NCI-H226 (cell line): ENCODE measurements at regions not wholly inside any gene's neighbourhood (a gene's known extent, or its start where the extent isn't known, plus 50 kb on each side); places are given as distances from the start of the nearest gene placed in this dataset.
"Not testable (repeated sequence)": the region's sequence is repeated elsewhere in the genome, so short reads cannot be mapped to it uniquely, and the experiment has no call there.

ENCODE experiments used
- DNase-seq: peaks from one replicate; pipeline ENCODE4 v3.0.0-alpha.2; 2015

DNA sequence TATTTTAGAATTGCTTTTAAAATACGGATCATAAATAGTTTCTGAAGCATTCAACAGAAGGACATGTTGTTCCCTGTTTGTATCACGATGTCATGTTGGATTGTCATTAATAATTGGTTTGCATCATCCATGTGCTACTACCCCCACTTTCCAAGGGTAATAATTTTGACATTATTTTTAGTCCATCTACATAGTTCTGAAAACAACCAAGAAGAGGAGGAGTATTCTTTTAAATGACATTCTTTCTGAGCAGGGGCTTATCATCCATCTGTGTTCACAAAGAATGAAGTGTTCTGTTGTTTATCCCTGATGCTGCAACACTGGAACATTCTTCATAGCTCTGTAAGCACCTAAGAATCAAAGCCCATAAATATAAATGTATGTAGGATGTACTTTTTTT is 151.0 kb upstream of the CITED2 start:
- no peak for DNase-seq

DNA sequence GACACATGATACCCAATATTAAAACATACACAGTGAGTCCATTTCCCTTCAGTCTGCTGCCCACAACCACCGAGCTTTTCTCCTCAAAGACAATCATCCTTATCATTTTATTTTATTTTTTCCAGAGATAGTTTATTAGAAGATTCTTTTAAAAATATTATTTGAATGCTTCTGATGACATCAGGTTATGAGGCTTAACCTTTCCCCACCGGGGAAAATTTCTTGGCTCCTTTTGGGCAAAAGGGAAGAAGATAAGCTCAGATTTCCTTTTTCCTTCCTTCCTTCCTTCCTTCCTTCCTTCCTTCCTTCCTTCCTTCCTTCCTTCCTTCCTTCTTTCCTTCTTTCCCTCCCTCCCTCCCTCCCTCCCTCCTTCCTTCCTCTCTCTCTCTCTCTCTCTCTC is 149.5 kb upstream of the CITED2 start:
- no peak for DNase-seq

DNA sequence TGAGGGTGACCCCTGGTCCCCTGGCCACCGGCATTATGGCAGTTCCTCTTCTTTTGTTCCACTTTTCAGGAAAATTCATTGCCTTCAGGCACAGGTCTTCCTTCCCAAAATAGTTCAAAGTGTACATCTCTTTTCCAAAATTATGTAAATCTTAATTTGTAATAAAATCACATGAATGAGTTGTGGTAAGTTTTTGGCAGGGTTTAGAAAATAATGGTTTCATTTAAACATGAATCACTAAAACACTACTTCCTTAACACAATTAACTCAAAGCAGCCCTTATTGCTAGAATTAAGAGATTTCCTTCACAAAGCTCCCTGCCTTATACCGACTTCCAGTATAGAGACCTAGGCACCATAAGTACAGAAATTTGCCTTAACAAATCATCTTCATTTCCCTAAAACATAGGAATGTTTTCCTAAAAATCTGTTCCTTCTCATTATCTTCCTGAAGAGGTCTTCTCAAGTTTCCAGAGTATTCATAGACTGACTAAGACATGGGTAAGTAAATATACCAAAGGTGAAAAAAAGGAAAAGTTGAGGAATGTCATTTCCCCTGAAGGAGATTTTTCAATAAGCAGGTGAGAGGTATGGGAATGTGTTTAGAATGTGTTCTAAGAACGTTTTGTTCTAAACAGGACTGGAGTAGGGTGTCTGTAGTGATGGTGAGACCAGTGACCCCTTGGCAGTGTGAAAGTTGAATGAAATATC is 148.2 kb upstream of the CITED2 start:
- no peak for DNase-seq

DNA sequence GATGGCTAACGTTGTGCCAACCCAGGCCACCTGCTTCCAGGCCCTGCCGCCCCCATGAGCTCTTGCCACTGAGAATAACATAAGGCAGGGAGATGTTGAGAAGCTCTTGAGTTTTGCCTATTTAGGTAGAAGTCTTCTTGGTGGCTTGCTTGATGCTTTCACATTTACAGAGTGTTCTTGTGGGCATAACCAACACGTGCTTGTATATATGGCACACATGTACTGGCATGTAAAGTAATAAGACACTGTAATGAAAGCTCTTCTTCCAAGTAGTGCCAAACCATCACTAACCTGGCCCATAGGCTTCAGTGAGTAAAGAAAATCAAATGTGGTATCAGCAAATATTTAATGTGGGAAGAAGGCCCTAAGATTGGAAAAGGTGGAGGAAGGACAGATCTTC is 146.9 kb upstream of the CITED2 start:
- DNase-seq = no peak

DNA sequence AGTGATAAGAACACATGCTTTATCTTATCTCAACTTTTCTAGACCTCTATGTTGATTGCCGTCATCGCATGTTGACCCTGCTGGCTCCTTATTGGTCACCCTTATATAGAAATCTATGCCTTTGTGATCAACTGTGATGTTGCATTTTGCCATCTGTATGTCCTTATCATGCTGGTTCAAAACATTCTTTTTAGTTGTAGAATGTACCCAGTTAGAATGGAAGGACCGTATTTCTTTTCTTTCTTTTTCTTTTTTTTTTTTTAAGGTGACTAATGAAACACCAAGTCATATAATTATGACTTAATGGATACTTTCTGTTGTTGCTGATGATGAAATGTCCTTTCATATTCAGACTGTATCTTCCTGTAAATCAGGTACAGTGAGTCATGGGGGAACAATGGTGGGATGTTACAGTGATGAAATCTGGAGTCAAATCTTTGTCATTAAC is 145.9 kb upstream of the CITED2 start:
- DNase-seq = no peak

DNA sequence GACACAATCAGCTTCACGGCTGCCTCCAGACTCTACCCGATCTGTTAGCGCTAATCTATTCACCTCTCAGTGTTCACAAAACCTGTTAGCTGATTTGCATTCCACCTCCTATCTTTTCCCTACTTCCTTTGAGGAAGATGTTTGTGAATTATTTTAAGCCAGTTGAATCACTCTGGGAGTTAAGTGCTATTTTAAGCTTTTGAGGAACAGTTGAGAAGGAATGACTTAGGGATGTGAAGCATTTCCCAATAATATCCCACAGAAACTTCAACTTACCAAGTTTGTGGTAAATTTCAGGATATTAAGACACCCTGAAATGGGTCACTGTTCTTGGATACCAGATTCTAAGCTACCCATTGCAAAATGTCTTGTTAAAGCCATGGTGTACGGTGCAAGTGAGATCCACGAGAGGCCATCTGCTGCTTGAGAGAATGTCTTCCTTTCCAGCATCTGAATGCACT is 145.2 kb upstream of the CITED2 start:
- peak; percentile 55 for DNase-seq

DNA sequence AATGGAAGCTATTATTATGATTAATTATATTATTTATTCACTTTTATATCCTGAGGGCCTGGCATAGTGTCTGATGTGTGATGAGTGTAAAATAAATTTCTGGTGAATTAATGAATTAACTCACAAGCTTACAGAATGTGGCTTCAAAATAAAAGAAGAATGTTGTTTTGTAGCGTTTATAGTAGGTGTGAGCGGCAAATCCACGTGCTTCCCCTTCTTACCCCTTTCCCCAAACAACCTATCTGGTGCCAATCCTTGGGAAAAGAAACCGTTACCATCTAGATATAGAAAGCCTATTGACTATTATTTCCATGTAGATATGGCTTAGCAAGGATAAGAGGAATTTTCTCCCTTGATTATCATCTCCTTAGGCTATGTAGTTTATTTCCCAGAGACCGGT is 144.6 kb upstream of the CITED2 start:
- DNase-seq = no peak

DNA sequence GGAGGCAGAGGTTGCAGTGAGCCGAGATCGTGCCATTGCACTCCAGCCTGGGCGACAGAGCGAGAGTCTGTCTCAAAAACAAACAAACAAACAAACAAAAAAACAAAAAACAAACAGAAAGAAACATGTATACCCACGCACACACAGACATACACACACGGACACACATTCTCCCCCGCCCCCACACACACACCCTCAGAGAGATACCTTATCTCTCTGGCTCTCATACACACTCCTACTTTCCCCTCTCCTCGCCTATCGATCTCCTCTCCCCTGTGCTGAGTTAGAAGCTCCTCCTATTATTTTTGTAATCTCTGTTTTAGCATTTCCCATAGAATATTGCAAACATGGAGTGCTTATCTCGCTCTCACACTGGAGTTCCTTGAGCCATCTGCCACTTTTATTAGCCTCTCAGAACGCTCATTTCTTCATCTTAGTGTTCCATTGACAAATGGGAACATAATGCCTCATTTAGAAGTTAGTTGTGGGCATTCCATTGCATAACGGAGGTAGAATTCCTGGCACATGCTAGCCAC is 144.2 kb upstream of the CITED2 start:
- DNase-seq = no peak

DNA sequence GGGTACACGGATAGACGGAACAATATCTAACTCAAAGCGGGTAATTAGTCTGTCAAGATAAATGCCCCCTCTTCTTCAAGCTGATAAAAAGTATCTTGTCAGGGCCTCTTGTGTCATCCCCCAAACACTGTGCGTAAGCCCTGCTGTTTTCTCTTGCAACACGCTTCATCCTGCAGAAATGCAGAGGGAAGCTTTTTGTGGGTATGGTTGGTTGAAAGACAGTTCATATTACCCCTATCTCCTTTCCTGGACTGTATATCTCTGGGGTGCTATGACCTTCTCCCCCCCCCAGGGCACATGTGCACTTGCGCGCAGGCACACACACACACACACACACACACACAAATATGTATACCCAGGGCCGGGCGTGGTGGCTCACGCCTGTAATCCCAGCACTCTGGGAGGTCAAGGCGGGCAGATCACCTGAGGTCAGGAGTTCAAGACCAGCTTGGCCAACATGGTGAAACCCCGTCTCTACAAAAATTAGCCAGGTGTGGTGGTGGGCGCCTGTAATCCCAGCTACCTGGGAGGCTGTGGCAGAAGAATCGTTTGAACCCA is 143.6 kb upstream of the CITED2 start:
- DNase-seq = not testable (repeated sequence)

DNA sequence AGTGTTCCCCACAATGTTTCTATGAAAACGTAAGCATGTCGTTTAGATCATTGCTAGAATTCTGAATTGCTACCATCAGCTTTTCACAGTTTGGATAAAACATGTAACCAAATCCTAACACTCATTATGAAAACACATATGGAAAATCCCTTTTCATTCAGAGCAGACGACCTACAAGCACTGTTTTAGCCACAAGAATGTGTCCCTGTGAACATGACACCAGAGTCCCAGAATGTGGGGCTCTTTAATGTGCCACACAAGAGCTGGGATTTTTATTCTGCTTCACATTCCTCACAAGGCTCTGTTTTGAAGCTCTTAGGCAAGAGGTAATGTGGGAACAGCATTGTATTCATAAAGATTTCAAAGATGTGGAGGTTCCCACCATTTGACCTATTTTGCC is 141.1 kb upstream of the CITED2 start:
- DNase-seq = no peak

DNA sequence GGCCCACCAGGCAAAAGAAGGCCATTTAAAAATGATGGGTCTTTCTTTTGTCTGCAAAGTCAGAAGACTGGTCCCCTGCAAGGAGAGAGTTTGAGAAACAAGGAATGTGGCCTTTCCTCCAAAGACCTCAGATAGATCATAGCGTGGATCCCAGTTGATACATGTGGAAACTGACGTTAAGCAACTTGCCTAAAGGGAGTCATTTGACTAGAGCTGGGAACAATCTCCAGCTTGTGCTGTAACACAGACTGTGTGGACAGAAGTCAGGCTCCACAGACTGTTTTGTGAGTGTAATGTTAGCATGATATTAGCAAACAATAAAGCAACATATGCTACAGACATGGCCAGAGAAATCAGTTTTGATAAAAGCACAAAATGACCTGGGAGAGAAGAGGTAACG is 140.4 kb upstream of the CITED2 start:
- DNase-seq = no peak

DNA sequence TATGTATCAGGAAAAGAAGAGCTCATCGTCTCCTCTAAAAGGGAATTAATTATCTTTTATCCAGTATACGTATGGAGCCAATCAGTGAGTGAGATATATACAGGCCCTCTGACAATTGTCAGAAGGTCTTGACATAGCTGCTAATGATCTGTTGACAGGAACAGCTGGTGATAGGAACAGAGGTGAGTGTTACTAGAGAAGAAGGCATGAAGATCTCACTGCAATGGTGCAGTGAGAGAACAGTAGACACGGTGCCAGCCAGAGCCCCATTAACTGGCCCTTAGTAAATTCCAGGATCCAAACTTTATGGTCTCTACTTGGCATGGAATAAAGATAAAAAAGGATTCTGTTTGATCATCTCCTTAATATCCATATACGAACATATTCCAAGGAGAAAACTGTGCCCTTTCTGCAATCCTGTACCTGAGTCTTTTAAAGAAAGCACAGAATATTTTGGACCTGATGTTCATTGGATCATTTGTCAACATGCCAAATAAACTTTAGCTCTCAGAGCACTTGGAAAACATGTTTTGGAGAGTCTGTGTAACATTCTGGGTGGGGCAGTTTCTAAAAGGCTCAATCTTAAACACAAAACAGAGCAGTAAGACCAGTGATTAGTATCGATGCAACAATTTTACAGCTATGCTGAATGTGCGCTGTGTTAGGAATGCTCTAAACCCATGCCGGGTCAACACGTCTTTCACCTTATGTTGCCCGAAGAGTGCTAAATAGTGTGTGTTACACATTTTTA is 135.8 kb upstream of the CITED2 start:
- DNase-seq = no peak

DNA sequence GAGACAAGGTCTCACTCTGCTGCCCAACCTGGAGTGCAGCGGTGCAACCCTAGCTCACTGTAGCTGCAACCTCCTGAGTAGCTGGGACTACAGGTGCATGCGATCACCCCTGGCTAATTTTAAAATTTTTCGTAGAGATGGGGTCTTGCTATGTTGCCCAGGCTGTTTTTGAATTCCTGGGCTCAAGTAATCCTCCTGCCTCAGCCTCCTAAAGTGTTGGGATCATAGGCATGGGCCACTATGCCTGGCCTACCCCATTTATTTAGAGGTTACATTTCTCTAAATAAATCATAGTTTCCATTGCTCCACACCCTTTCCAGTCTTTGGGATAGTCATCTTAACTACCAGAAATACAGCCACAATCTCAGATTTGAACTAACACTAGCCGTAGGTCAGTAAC is 134.7 kb upstream of the CITED2 start:
- no peak for DNase-seq

DNA sequence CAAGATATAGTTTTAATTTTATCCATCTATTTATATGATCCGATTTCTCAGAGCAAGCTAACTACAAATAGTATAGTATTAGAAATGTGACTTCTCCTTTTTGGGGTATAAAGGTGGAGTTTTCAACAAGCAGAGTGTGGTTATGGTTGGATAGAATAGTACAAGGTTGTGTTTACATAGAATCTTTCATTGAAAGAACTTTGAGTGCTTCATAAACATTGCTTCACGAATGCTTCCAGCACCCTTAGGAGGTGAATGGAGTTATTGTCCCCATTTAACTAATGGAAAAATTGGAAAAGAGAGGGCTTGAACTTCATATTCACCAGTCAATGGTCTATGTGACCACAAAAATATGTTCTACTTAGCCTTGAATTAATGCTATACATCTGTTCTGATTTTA is 134.1 kb upstream of the CITED2 start:
- DNase-seq = no peak

DNA sequence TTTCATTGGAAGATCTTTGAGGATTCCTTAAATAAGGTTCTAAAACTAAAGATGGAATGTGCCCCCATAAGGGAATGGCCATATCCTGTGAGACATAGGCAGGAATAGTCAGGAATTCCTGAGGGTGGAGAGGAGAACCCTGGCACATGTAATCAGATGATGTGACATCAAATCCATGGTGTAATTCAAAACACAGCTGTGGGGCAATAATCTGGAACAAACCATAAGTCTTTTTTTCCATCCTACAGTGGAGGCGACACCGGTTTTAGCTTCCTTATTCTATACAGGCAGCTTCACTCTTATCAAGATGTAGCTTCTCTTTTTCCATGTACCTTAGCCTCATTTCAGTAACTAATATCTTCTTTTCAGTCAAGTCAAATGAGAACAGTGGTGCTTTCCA is 133.6 kb upstream of the CITED2 start:
- no peak for DNase-seq

DNA sequence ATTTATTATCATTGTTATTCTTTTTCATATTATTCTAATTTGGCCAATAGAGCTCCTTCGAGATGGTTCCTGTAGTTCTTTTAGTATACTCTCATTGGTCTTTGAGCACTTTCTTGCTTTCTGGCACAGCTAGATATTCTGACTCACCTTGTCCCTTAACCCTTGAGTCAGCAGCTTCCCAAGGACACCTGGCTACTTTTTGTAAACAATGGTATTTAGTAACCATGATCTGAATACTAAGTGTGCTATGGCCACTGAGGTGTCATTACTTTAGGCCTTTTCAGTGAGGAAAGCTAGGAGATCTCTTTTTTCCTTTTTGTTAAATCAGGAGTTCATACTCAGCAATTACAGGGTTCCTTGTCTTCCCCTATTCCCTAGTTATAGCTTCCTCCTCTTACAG is 126.5 kb upstream of the CITED2 start:
- no peak for DNase-seq

DNA sequence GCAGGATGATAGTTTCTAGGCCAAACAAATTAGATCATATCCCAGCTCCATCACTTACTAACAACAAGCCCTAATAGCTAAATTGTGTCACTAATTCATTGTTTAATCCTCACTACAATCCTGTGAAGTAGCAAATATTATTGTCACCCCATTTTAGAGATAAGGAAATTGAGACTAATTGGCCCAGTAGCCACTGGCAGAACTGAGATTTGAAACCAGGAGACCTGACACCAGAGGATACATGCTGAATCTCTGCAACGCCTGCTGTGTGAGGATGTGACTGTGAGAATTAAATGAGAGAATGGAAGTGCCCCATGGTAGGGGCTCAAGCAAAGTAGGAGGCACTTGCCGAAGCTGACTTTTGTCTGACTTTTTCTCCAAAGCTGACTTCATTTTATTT is 124.3 kb upstream of the CITED2 start:
- DNase-seq = no peak

DNA sequence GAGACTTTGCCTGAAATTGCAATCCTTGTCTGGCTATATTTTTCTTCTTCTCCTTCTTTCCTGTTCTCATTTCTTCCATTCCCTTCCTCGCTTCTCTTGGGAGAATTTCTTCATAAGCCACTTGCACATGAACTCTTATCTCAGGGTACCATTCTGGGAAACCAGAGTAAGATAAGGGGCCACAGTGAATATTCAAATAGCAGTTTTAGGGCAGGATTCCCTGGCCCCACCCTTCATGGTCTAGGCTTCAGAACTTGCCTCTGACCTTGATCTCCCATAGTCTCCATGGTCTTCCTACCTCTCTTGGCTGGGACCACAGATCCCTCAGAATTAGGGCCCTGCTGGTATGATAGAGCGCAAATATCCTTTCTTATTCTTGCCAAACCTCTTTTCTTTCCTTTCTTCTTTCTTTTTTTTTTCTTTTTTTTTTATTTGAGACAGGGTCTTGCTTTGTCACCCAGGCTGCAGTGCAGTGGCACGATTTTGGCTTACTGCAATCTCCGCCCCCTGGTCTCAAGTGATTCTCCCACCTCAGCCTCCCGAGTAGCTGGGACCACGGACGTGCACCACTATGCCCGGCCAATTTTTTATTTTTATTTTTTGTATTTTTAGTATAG is 123.0 kb upstream of the CITED2 start:
- DNase-seq = no peak

DNA sequence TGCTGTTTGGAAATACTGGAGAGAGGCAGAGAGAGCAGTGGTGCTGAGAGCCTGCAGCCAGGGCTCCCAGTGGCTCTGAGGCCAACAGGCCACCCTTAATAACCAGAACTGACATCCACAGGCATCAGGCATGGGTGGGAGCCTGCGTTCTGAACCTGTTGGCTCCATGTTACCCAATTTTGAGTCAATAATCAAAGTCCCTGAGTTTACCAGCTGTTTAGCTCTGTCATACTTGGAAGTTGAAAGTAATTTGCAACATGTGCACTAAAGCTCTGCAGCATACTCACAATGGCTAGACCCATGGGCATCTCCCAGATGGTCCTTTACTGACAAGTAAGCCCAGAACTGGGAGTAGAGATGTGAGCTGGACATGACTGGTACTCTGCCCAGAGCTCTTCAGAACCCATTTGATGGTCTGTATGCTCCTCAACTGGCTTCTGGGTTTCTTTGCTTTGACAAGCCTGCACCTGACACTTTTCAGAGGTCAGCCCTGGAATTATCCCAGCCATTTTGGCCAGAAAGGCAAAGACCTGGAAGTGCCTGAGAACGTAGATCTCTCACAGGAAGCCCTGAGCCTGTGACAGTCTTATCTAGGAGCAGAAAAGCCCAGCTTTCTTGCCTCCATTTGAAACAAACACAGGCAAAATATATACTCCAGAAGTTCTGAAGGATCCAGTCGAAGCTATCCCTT is 122.4 kb upstream of the CITED2 start:
- DNase-seq = no peak

DNA sequence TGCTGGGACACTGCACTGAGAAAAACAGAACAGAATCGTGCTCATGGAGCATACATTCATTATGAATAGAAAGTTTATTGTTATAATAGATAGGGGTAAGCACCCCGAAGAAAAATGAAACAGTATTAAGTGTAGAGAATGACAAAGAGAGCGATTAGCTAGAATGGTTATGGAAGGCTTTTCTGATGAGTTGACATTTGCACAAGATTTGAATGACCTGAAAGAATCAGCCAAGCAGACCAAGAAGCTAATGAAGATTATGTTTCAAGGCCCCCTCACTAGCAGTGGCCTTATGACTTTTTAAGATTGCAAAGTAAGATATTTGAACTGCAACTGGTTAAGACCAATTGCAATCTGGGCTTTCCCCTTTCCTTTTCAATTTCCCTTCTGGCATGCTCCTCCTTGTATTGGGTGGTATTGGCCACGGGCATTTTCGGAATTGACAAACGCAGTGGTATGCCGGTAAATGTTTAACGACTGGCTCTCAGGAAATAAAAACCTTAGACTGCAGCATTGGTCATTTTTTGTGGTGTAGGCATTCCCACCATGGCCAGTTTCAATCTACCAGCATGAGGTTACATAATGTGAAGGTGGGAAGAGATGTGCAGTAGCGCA is 120.0 kb upstream of the CITED2 start:
- no peak for DNase-seq

DNA sequence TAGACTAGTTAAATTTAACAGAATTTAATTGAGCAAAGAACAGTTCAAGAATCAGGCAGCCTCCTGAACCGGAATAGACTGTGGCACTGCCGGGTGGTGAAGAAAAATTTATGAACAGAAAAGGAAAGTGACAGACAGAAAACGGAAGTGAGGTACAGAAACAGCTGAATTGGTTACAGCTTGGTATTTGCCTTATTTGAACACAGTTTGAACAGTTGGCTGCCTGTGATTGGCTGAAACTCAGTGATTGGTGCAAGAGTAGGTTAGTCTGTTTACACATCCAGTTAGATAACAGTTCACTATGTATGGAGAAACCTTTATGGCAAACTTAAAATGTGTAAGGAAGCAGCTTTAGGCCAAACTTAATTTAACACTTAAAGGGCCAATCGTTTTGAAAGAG is 116.0 kb upstream of the CITED2 start:
- no peak for DNase-seq

DNA sequence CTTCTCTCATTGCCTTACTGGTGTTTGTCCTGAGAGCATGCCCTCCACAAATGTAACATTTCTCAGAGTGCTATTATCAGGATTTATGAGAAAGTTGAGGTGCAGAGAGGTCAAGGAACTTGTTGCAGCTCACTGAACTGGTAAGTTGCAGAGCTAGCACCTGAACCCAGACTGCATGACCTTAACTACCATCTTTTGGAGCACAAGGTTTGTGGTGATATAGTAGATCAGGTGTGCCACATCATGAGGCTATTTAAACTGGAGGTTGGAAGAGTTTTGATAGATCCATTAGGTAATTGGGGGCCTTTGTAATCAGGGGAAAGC is 112.0 kb upstream of the CITED2 start:
- DNase-seq = no peak
